ENCODE measurements at regions not wholly inside any gene's neighbourhood (a gene's known extent, or its start where the extent isn't known, plus 50 kb on each side); places are given as distances from the start of the nearest gene placed in this dataset.

GRCh38 chr20:60820149-60820548 lies 431.9 kb upstream of the CDH4 start:
- H3K9me3 ChIP-seq (ENCODE audit: control insufficient read depth, insufficient read depth, low read length), result no peaks in the 10 kb centered on the region
- H3K4me3 ChIP-seq (ENCODE audit: low read length), result no peak overlapping the region
- H3K36me3 ChIP-seq (ENCODE audit: control insufficient read depth, insufficient read depth, low read length), result no peaks in the 10 kb centered on the region
- H3K27me3 ChIP-seq (ENCODE audit: control insufficient read depth, insufficient read depth, low read length), result no peaks in the 10 kb centered on the region
- no CpG with 5 or more reads among the region's 4 CpGs for WGBS (ENCODE audit: insufficient coverage, insufficient read length)
- DNase-seq (ENCODE audit: low read depth, low spot score), result no peak
- no peaks in the 10 kb centered on the region for H3K4me1 ChIP-seq (ENCODE audit: control insufficient read depth, insufficient read depth, low read length)
- H3K27ac ChIP-seq (ENCODE audit: low read length), result no peak overlapping the region

GRCh38 chr20:60820918-60821317 lies 431.1 kb upstream of the CDH4 start:
- H3K27ac ChIP-seq (ENCODE audit: low read length), result no peak overlapping the region
- H3K4me1 ChIP-seq (ENCODE audit: control insufficient read depth, insufficient read depth, low read length), result no peaks in the 10 kb centered on the region
- no peak overlapping the region for H3K4me3 ChIP-seq (ENCODE audit: low read length)
- H3K36me3 ChIP-seq (ENCODE audit: control insufficient read depth, insufficient read depth, low read length), result no peaks in the 10 kb centered on the region
- no CpG with 5 or more reads among the region's 5 CpGs for WGBS (ENCODE audit: insufficient coverage, insufficient read length)
- no peaks in the 10 kb centered on the region for H3K9me3 ChIP-seq (ENCODE audit: control insufficient read depth, insufficient read depth, low read length)
- no peaks in the 10 kb centered on the region for H3K27me3 ChIP-seq (ENCODE audit: control insufficient read depth, insufficient read depth, low read length)
- DNase-seq (ENCODE audit: low read depth, low spot score), result no peak

GRCh38 chr20:60822699-60823607 lies 429.1 kb upstream of the CDH4 start:
- WGBS (ENCODE audit: insufficient coverage, insufficient read length), result no CpG with 5 or more reads among the region's 10 CpGs
- no peak overlapping the region for H3K27ac ChIP-seq (ENCODE audit: low read length)
- H3K27me3 ChIP-seq (ENCODE audit: control insufficient read depth, insufficient read depth, low read length), result no peaks in the 10 kb centered on the region
- no peak overlapping the region for H3K4me3 ChIP-seq (ENCODE audit: low read length)
- H3K4me1 ChIP-seq (ENCODE audit: control insufficient read depth, insufficient read depth, low read length), result no peaks in the 10 kb centered on the region
- no peaks in the 10 kb centered on the region for H3K9me3 ChIP-seq (ENCODE audit: control insufficient read depth, insufficient read depth, low read length)
- DNase-seq (ENCODE audit: low read depth, low spot score), result no peak
- no peaks in the 10 kb centered on the region for H3K36me3 ChIP-seq (ENCODE audit: control insufficient read depth, insufficient read depth, low read length)

GRCh38 chr20:60835876-60836275 lies 416.2 kb upstream of the CDH4 start:
- DNase-seq (ENCODE audit: low read depth, low spot score), result no peak
- Histone ChIP-seq H3K27ac (ENCODE audit: low read length) (no peak overlapping the region), H3K27me3 (ENCODE audit: control insufficient read depth, insufficient read depth, low read length) (no peaks in the 10 kb centered on the region), H3K4me3 (ENCODE audit: low read length) (no peak overlapping the region), H3K9me3 (ENCODE audit: control insufficient read depth, insufficient read depth, low read length) (no peaks in the 10 kb centered on the region), H3K36me3 (ENCODE audit: control insufficient read depth, insufficient read depth, low read length) (no peaks in the 10 kb centered on the region), H3K4me1 (ENCODE audit: control insufficient read depth, insufficient read depth, low read length) (no peaks in the 10 kb centered on the region)
- WGBS (ENCODE audit: insufficient coverage, insufficient read length), result no CpG with 5 or more reads among the region's 2 CpGs

GRCh38 chr20:60837173-60837770 lies 414.8 kb upstream of the CDH4 start:
- WGBS (ENCODE audit: insufficient coverage, insufficient read length), result no CpG with 5 or more reads among the region's 3 CpGs
- Histone ChIP-seq H3K4me1 (ENCODE audit: control insufficient read depth, insufficient read depth, low read length) (no peaks in the 10 kb centered on the region), H3K9me3 (ENCODE audit: control insufficient read depth, insufficient read depth, low read length) (no peaks in the 10 kb centered on the region), H3K36me3 (ENCODE audit: control insufficient read depth, insufficient read depth, low read length) (no peaks in the 10 kb centered on the region), H3K27me3 (ENCODE audit: control insufficient read depth, insufficient read depth, low read length) (no peaks in the 10 kb centered on the region), H3K27ac (ENCODE audit: low read length) (no peak overlapping the region), H3K4me3 (ENCODE audit: low read length) (no peak overlapping the region)
- DNase-seq (ENCODE audit: low read depth, low spot score), result no peak

- no peaks in the 10 kb centered on the region for H3K4me1 ChIP-seq (ENCODE audit: control insufficient read depth, insufficient read depth, low read length)
- no peaks in the 10 kb centered on the region for H3K9me3 ChIP-seq (ENCODE audit: control insufficient read depth, insufficient read depth, low read length)
- no peak overlapping the region for H3K27ac ChIP-seq (ENCODE audit: low read length)
- H3K36me3 ChIP-seq (ENCODE audit: control insufficient read depth, insufficient read depth, low read length), result no peaks in the 10 kb centered on the region
- H3K27me3 ChIP-seq (ENCODE audit: control insufficient read depth, insufficient read depth, low read length), result no peaks in the 10 kb centered on the region
- H3K4me3 ChIP-seq (ENCODE audit: low read length), result no peak overlapping the region
- no CpG with 5 or more reads among the region's 3 CpGs for WGBS (ENCODE audit: insufficient coverage, insufficient read length)
- DNase-seq (ENCODE audit: low read depth, low spot score), result no peak
These were observed 413.8 kb upstream of the CDH4 start for GRCh38 chr20:60838297-60838696.

GRCh38 chr20:60840971-60841370 lies 411.1 kb upstream of the CDH4 start:
- no CpG with 5 or more reads among the region's 3 CpGs for WGBS (ENCODE audit: insufficient coverage, insufficient read length)

GRCh38 chr20:60845146-60845545 lies 406.9 kb upstream of the CDH4 start:
- no peak for DNase-seq (ENCODE audit: low read depth, low spot score)
- no peaks in the 10 kb centered on the region for H3K27me3 ChIP-seq (ENCODE audit: control insufficient read depth, insufficient read depth, low read length)
- no CpG with 5 or more reads among the region's 4 CpGs for WGBS (ENCODE audit: insufficient coverage, insufficient read length)

More at GRCh38 chr20:60840971-60841370, 411.1 kb upstream of the CDH4 start:
- Histone ChIP-seq H3K27me3 (ENCODE audit: control insufficient read depth, insufficient read depth, low read length) (no peaks in the 10 kb centered on the region), H3K9me3 (ENCODE audit: control insufficient read depth, insufficient read depth, low read length) (no peaks in the 10 kb centered on the region), H3K36me3 (ENCODE audit: control insufficient read depth, insufficient read depth, low read length) (no peaks in the 10 kb centered on the region), H3K4me3 (ENCODE audit: low read length) (no peak overlapping the region), H3K27ac (ENCODE audit: low read length) (no peak overlapping the region), H3K4me1 (ENCODE audit: control insufficient read depth, insufficient read depth, low read length) (0 out of 2 replicates have a peak, but pooled peaks cover 2% of the 10 kb centered on the region)
- DNase-seq (ENCODE audit: low read depth, low spot score), result no peak

GRCh38 chr20:60851826-60852704 lies 400.0 kb upstream of the CDH4 start:
- H3K9me3 ChIP-seq (ENCODE audit: control insufficient read depth, insufficient read depth, low read length), result no peaks in the 10 kb centered on the region
- no peak overlapping the region for H3K4me3 ChIP-seq (ENCODE audit: low read length)
- H3K27ac ChIP-seq (ENCODE audit: low read length), result no peak overlapping the region
- H3K4me1 ChIP-seq (ENCODE audit: control insufficient read depth, insufficient read depth, low read length), result no peaks in the 10 kb centered on the region
- DNase-seq (ENCODE audit: low read depth, low spot score), result peak; percentile 41
- H3K27me3 ChIP-seq (ENCODE audit: control insufficient read depth, insufficient read depth, low read length), result no peaks in the 10 kb centered on the region
- no CpG with 5 or more reads among the region's 9 CpGs for WGBS (ENCODE audit: insufficient coverage, insufficient read length)
- H3K36me3 ChIP-seq (ENCODE audit: control insufficient read depth, insufficient read depth, low read length), result no peaks in the 10 kb centered on the region

More at GRCh38 chr20:60845146-60845545, 406.9 kb upstream of the CDH4 start:
- Histone ChIP-seq H3K9me3 (ENCODE audit: control insufficient read depth, insufficient read depth, low read length) (no peaks in the 10 kb centered on the region), H3K4me1 (ENCODE audit: control insufficient read depth, insufficient read depth, low read length) (0 out of 2 replicates have a peak, but pooled peaks cover 2% of the 10 kb centered on the region), H3K4me3 (ENCODE audit: low read length) (no peak overlapping the region), H3K36me3 (ENCODE audit: control insufficient read depth, insufficient read depth, low read length) (no peaks in the 10 kb centered on the region), H3K27ac (ENCODE audit: low read length) (no peak overlapping the region)

- no peaks in the 10 kb centered on the region for H3K4me1 ChIP-seq (ENCODE audit: control insufficient read depth, insufficient read depth, low read length)
- WGBS (ENCODE audit: insufficient coverage, insufficient read length), result no CpG with 5 or more reads among the region's 6 CpGs
- no peak for DNase-seq (ENCODE audit: low read depth, low spot score)
- no peak overlapping the region for H3K4me3 ChIP-seq (ENCODE audit: low read length)
- H3K36me3 ChIP-seq (ENCODE audit: control insufficient read depth, insufficient read depth, low read length), result no peaks in the 10 kb centered on the region
- no peaks in the 10 kb centered on the region for H3K9me3 ChIP-seq (ENCODE audit: control insufficient read depth, insufficient read depth, low read length)
- H3K27ac ChIP-seq (ENCODE audit: low read length), result no peak overlapping the region
- no peaks in the 10 kb centered on the region for H3K27me3 ChIP-seq (ENCODE audit: control insufficient read depth, insufficient read depth, low read length)
These were observed 394.4 kb upstream of the CDH4 start for GRCh38 chr20:60857708-60858107.
